NK-92 treated with Interleukin-12 subunit alpha and Interleukin-12 subunit beta, amount 100 ng/mL, for 24 hours (cell line): ENCODE measurements at regions not wholly inside any gene's neighbourhood (a gene's known extent, or its start where the extent isn't known, plus 50 kb on each side); places are given as distances from the start of the nearest gene placed in this dataset.

ENCODE experiments used
- DNase-seq: peaks from one replicate; lab custom pipeline; 2025; lab: John Stamatoyannopoulos, UW

- no peak for DNase-seq
Measured at GRCh38 chr3:27865731-27866130, 143.6 kb upstream of the EOMES start.

DNA sequence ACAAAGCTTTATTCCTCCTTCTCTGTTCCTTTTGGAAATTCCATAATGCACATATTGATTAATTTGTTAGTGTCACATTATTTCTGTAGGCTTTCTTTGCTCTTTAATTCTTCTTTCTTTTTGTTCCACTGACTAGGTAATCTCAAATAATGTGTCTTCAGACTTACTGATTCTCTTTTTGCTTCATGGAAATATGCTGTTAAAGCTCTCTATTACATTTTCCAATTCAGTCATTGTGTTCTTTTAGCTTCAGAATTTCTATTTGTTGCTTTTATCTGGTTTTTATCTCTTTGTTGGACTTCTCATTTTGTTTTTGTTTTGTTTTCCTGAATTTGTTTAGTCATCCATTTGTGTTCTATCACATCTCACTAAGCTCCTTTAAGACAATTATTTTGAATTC, 147.0 kb upstream of the EOMES start:
- no peak for DNase-seq

DNA sequence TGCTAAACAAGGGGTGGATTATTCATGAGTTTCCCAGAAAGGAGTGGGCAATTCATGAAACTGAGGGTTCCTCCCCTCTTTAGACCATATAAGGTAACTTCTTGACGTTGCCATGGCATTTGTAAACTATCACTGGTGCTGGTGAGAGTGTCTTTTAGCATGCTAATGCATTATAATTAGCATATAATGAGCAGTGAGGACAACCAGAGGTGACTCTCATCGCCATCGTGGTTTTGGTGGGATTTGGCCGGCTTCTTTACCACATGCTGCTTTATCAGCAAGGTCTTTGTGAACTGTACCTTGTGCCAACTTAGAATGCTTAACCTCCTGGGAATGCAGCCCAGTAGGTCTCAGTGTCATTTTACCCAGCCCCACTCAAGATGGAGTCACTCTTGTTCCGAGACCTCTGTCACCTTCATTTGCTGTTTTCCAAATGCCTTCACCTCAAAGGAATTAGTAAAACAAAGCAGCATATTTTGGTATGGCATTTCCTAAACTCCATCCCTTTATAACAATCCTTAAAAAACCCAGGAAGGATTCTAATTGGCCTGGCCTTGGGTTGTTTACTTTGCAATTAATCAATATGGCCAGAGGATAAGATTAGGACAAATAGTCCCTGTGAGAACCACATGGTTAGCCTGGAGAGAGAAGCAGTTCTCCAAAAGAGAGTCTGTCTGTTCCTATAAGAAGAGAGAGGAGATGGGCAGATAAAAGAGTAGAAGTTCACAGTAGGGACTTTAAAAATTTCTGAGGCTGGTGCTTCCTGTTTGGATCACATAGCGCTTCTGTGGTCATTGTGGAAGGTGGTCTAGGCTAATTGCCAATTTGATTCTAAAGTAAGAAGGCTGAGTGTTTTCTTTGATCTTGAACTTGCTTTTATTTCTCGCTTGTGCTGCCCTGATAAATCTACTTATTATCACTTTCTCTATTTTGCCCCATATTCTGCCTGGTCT, 155.2 kb upstream of the EOMES start:
- no peak for DNase-seq

GRCh38 chr3:27878014-27878383, 155.9 kb upstream of the EOMES start:
- DNase-seq, result no peak

- DNase-seq, result peak; percentile 59
Measured at GRCh38 chr3:27880969-27881892, 159.1 kb upstream of the EOMES start.

DNA sequence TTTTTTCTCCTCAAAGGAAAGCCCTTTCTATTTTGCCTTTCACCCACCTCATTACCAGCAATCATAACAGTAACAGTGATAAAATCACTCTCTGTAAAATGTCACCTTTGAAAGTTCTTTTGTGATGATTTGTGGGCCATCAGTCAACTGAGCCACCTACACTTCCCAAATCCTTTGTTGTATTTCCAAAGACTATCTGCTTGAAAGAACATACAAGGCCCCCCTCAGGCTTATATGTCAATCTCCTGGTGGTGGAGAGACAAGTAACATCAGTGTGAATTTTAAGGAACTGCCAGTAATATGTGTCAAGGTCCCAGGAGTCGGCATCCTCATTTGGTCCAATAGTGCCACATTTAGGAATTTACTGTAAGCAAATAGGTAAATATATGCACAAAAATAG, 161.1 kb upstream of the EOMES start:
- DNase-seq, result no peak

GRCh38 chr3:27885641-27886040, 163.5 kb upstream of the EOMES start:
- DNase-seq, result no peak

DNA sequence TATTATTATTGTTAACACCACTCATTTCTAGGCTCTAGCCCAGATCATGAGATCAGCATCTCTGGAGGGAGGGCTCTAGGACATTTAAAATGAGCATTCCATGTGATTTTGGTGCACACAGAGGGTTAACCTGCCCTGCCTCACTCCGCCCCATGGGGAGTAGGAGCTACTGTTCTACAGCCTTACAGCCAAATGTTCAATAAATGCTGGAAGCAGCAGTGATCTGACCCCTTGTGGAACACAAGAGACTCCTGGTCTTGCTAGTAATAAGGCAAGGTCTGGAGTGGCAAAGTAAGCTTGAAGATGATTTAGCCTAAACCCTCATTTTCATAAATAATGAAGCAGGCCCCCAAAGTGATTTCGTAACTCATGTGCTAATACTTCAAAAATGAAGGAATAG, 166.4 kb upstream of the EOMES start:
- no peak for DNase-seq

DNA sequence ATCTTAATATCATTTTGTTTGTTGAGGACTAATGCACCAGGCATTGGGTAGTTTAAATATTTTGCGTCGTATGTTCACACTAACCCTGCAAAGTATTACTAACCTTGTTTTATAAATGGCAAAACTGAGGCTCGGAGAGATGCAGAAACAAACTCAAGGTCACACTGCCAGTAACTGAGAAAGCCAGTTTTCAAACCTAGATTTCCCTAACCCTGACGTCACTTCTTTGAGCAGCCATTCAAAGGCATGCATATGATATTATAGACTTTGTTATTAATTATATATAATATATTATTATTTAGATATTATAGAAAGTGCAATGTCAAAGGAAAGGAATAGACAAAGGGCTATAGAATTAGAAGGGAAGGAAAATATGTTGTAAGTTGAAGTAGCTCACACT, 167.6 kb upstream of the EOMES start:
- DNase-seq, result no peak

DNA sequence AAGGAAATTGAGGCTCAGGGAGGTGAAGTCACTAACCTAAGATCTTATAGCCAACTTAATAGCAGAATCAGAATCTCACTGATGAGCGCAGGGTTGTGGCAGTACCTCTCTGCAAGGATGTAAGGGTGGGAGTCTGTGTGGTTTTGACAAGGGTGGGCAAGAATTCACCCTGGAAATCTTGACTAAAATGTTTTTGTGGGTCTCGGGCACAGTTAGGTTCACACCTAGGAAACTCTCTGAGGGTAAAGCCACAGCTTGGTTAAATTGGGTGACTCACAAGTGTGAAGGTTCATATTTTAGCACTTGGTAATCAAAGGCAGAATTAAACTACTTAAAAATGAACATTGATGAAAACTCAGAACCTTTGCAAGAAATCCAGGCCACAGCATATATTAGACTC, 178.2 kb upstream of the EOMES start:
- DNase-seq, result peak; percentile 54

DNA sequence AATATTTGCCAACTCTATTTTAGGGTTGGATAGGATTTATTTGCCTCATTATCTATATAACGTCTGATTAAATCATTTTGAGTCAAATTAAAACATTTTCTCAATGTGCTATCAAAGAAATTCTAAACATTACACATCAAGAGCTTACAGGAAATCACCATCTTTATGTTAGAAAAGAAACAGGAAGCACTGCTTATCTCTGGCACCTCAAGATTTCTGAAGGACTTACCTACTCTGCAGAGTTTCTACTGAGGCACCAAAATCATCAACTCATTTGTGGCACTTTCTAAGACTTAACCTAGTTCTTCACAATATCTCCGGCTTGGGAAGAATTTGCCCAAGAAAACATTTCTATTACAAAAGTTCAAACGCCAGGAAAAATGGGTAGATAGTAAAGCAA, 181.3 kb upstream of the EOMES start:
- no peak for DNase-seq

DNA sequence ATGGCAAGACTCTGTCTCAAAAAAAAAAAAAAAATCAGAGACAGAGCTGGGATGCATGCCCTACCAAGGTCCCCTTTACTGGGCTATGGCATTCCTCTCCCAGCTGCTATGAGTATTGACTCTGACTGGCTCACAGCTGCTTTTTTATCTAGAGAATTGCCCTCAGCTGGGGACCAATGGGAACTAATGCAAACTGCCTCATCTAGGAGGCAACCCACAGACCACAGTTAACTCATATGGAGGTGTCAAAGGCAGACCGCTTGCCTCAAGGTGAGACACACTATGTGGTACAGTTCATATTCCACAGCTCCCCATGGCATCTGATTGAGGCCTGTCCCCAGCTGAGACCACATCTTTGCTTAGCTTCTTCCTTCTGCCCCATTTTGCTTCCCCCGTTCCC, 183.5 kb upstream of the EOMES start:
- peak; percentile 62 for DNase-seq

GRCh38 chr3:27907148-27907547, 185.0 kb upstream of the EOMES start:
- DNase-seq, result no peak

- DNase-seq, result no peak
Measured at GRCh38 chr3:27907929-27908328, 185.8 kb upstream of the EOMES start.

DNA sequence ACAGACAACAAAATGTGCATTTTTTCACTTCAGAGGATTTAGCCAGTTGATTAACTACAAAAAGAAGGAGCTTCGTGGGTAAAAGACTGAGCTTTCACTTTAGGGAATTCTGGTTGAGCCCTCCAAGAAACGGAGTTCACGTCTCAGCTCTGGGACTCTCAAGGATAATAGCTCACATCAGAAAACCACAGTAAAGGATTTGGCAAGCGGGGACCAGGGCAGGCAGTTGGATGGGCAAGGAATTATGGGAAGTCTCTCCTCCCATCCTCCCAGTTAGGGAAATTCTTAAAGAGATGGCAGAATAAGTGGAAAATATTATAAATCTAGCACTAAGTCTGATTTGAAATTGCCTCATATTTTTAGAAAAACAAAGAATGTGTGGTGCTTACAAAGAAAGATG, 188.3 kb upstream of the EOMES start:
- DNase-seq, result no peak

DNA sequence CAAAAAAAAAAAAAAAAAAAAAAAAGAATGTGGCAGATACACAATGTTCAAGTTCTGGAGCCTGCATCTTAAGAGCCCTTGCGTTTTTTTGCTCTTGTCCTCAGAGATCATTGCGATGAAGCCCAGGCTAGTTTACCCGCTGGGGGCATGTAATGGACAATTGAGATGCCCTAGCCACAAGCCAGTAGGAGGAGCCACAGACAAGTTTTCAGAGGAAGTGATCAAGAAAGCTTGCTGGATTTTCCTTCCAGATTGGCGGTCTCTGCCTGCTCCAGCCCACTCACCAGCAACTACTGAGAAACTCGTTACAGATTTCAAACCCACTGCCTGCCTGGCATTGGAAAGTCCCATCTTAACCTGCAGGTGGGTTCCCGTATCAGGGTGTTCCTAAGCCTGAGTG, 192.1 kb upstream of the EOMES start:
- DNase-seq, result no peak

DNA sequence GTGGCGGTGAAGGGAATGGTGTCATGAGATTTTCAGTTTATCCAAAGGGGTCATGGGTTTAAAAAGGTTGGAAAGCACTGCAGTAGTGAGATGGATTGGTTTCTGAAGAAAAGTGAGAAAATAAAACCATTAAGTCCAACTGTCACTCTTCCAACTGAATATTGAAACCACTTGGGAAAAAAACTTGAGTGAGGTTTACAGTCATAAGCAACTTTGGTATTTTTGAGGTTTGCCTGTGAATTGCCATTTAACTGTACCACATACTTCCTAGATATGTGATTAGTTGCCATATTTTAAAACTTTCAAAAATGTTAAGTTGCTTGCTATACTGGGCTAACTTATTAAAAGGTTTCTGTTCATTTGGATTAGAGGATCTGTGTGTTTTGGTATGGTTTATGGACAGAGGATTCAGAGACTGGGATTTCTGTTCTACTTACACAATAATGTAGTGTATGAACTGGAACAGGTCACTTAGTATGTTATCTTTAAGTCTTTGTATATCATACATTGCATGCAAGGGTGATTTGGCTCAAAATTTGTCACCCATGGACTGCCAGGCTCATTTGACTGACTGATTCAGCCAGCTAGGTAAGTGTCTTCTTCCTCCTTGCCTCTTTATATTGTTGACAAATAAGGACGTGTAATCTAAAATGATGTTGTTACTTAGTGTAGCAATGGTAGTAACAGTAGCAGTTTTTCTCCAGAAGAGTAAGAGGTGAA, 201.4 kb upstream of the EOMES start:
- no peak for DNase-seq

GRCh38 chr3:27927882-27928281, 205.8 kb upstream of the EOMES start:
- no peak for DNase-seq

GRCh38 chr3:27930052-27930602, 208.0 kb upstream of the EOMES start:
- DNase-seq, result no peak

- DNase-seq, result no peak
Measured at GRCh38 chr3:27935492-27935891, 213.4 kb upstream of the EOMES start.

GRCh38 chr3:27939521-27939920, 217.4 kb upstream of the EOMES start:
- DNase-seq, result no peak

DNA sequence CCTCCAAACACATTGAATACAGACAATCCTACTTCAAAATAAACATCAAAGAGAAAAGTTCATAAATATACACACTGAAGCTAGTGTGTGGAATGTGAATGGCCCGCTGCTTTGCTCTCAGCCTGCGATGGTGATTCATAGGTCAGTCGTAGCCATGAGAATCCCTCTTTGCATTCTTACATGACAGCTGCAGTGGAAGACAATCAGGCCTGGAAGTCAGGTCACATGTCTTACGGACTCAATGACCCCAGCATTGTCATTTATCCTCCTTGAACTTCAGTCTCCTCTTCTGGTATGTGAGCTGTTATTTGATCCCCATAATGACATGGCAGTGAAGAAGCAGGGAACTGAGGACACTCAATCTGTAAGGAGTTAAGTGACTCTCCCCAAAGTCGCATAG, 217.8 kb upstream of the EOMES start:
- DNase-seq, result no peak
